ENCODE measurements at regions not wholly inside any gene's neighbourhood (a gene's known extent, or its start where the extent isn't known, plus 50 kb on each side); places are given as distances from the start of the nearest gene placed in this dataset.

DNA sequence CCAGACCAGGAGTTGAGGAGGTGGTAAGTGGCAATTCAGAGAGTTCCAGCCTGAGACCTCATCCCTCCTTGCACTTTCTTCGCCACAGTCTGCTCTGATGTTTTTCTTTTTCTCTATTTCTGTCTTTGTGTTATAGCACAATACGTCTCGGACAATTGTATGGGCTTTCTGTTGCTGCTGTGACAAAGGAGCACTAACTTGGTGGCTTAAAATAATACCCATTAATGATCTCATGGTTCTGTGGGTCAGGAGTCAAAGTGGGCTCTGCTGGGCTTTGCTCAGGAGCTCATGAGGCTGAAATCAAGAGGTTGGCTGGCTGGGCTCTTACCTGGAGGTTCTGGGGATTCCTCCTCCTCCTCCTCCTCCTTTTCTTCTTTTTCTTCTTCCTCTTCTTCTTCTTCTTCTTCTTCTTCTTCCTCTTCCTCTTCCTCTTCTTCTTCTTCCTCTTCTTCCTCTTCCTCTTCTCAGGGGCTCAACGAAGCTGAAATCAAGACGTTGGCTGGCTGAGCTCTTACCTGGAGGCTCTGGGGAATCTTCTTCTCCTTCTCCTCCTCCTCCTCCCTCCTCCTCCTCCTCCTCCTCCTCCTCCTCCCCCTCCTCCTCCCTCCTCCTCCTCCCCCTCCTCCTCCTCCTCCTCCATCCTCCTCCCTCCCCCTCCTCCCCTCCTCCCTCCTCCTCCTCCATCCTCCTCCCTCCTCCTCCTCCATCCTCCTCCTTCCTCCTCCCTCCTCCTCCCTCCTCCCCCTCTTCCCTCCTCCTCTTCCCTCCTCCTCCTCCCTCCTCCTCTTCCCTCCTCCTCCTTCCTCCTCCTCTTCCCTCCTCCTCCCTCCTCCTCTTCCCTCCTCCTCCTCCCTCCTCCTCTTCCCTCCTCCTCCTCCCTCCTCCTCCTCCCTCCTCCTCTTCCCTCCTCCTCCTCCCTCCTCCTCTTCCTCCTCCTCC lies 104.0 kb downstream of the GATA6 start:
- DNase-seq (no peak), ATAC-seq (no peak)
- Mint-ChIP-seq H3K27me3 (no peaks in the 10 kb centered on the region), H3K4me3 (no peak overlapping the region), H3K4me1 (no peaks in the 10 kb centered on the region), H3K27ac (no peak overlapping the region), H3K9me3 (ENCODE audit: low read depth) (no peaks in the 10 kb centered on the region), H3K36me3 (no peaks in the 10 kb centered on the region)
- CTCF ChIA-PET, result no interaction called here

DNA sequence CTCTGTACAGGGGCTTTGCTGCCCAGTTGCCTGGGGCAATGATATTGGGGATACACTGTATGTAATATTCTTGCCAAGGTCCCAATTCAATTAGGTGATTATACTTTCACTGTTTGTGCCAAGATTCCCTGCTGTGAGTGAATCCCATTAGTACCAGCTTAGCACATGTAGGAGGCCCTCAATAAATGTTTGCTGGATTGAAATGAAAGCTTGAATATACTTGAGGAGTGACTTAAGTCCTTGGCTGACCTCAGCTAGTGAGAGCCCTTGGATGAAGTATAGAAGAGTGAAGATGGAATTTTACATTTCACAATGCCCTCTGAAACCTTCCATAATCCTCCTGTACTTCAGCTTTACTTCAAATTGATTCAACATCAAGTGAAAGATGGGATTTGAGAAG lies 102.9 kb downstream of the GATA6 start:
- H3K4me3 Mint-ChIP-seq, result no peak overlapping the region
- H3K4me1 Mint-ChIP-seq, result no peaks in the 10 kb centered on the region
- no peaks in the 10 kb centered on the region for H3K9me3 Mint-ChIP-seq (ENCODE audit: low read depth)
- CTCF ChIA-PET, result no interaction called here
- ATAC-seq (no peak), DNase-seq (no peak)
- H3K27ac Mint-ChIP-seq, result no peak overlapping the region
- H3K27me3 Mint-ChIP-seq, result no peaks in the 10 kb centered on the region
- no peaks in the 10 kb centered on the region for H3K36me3 Mint-ChIP-seq

DNA sequence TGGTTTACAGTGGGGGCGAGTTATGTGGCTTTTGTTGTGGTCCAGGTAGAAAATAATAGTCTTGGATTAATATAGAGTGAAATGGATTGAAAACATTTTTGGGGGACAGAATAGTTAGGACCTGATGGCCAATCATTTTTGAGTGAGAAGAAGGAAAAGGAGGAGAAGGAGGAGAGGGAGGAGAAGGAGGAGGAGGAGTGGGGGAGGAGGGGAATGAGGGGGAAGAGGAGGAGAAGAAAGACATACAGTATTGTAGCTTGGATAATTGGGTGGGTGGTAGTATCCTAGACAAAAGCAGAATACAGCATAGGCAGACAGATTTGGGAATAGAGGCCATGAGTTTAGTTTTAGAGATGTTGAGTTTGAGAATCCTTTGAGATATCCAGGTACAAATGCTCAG lies 101.6 kb downstream of the GATA6 start:
- H3K4me1 Mint-ChIP-seq, result no peaks in the 10 kb centered on the region
- no peaks in the 10 kb centered on the region for H3K27me3 Mint-ChIP-seq
- ATAC-seq (no peak), DNase-seq (no peak)
- H3K36me3 Mint-ChIP-seq, result no peaks in the 10 kb centered on the region
- no peak overlapping the region for H3K4me3 Mint-ChIP-seq
- CTCF ChIA-PET, result no interaction called here
- H3K9me3 Mint-ChIP-seq (ENCODE audit: low read depth), result no peaks in the 10 kb centered on the region
- no peak overlapping the region for H3K27ac Mint-ChIP-seq

DNA sequence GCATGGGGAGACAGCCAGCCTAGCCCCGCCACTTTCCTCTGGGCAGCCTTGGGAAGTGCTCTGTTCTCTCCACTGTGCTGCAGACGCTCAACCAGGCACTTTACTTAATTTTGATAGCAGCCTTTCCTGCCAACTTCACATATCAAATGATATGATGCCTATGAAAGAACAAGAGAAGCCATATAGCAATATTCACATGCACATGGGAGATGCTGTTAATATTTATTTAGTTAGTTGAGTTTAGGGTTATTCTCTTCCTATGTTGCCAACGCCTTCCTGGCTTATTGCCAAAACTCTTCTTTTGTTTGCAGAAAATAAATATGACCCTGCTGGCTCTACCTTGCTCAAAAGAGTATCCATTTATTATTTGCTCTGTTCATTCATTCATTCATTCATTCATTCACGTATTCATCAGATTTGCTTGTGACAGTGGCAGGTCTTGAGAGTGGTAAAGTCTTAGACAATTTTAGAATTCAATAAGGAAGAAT lies 99.3 kb downstream of the GATA6 start:
- no peak overlapping the region for H3K27ac Mint-ChIP-seq
- H3K9me3 Mint-ChIP-seq (ENCODE audit: low read depth), result no peaks in the 10 kb centered on the region
- no peaks in the 10 kb centered on the region for H3K27me3 Mint-ChIP-seq
- CTCF ChIA-PET, result no interaction called here
- no peak overlapping the region for H3K4me3 Mint-ChIP-seq
- DNase-seq (no peak), ATAC-seq (no peak)
- H3K4me1 Mint-ChIP-seq, result no peaks in the 10 kb centered on the region
- H3K36me3 Mint-ChIP-seq, result no peaks in the 10 kb centered on the region

DNA sequence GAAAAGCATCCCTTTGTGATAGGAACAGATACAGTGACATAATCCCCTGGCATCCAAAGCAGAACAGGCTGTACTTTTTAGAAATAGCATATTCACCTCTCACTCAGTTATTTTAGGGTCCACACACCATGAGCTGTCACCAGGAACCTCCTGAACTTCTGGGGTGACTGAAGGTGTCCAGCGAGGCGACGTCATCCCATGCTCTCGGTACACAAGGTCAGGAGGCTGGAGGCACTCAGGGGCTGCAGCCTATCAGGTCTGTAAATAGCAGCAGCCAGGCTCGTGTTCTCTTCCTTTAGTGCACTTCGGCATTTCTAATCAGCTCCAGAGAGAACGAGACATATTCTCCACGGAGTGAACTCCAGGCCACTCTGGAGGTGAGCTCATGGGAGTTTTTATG lies 98.3 kb downstream of the GATA6 start:
- H3K4me1 Mint-ChIP-seq, result peaks cover 3% of the 10 kb centered on the region
- no peaks in the 10 kb centered on the region for H3K27me3 Mint-ChIP-seq
- no peak for DNase-seq
- no peak overlapping the region for H3K4me3 Mint-ChIP-seq
- H3K36me3 Mint-ChIP-seq, result no peaks in the 10 kb centered on the region
- H3K9me3 Mint-ChIP-seq (ENCODE audit: low read depth), result no peaks in the 10 kb centered on the region
- H3K27ac Mint-ChIP-seq, result no peak overlapping the region
- no peak for ATAC-seq
- CTCF ChIA-PET, result no interaction called here

DNA sequence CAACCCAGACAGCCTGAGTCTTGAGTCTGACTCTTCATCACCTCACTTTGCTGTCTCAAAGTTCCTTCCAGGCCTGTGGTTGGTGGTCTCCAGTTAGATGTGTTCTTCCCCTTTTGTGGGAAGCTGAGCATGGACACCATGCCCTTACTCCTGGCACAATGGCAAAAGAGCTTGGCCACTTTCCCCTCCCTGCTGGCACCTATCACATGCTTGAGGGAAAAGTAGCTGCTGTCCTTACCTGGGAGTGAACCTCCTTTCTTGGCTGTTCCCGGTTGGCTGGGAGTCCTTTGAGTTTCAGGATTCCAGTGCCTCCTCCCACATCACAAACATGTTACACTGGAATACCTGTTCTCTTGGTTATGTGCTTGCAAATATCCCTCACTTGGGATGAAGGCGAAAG lies 97.8 kb downstream of the GATA6 start:
- Mint-ChIP-seq H3K4me3 (no peak overlapping the region), H3K36me3 (no peaks in the 10 kb centered on the region), H3K27me3 (no peaks in the 10 kb centered on the region), H3K27ac (no peak overlapping the region), H3K9me3 (ENCODE audit: low read depth) (no peaks in the 10 kb centered on the region), H3K4me1 (peaks cover 3% of the 10 kb centered on the region)
- CTCF ChIA-PET, result no interaction called here
- DNase-seq (no peak), ATAC-seq (no peak)

DNA sequence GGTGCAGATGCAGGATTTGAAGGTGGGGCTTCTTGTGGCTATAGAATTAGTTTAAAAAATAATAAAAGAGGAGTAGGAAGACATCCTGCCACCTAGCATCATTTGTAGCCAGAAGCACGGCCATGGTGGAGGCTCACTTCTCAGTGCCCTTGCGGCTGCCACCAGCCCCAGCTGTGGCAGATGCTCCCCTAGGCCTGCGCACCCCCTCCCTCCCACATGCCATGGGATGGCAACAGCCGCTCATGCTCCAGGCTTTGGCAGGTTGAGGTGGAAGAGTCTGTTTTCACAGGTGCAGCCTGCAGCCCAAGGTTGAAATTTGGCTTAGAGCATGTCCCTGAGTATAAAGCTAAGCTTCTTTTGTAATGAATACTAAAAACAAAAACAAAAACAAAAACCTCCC lies 96.4 kb downstream of the GATA6 start:
- Mint-ChIP-seq H3K4me1 (peaks cover 3% of the 10 kb centered on the region), H3K4me3 (no peak overlapping the region), H3K27ac (no peak overlapping the region), H3K9me3 (ENCODE audit: low read depth) (peaks cover 3% of the 10 kb centered on the region), H3K27me3 (no peaks in the 10 kb centered on the region), H3K36me3 (no peaks in the 10 kb centered on the region)
- CTCF ChIA-PET, result no interaction called here
- DNase-seq, result no peak
- no peak for ATAC-seq

DNA sequence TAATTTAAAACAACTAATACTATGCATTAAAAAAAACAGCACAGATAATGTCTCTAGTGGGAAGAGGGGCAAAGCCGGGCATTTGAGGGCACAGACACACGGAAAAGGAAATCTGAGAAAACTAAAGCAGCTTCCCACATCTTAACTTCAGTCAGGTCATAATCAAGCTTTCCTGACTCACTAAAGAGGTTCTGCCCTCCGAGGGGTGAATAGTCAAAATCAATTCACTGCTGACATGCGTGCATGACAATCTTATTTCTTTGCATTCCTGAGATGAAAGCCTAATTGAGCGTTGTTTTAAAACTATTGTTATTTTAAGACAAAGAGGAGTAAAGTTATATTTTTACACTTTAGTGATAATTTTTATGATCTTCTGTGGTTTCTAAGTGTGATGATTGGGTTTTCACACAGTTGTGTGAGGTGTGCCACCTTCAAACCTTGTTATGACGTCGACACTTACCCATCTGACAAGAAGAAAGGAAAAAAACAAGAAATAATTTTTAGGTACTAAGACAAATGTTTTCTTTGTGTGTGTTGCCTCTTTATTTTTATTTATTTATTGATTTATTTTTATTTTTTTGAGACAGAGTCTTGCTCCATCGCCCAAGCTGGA lies 90.9 kb downstream of the GATA6 start:
- no peak overlapping the region for H3K4me3 Mint-ChIP-seq
- no peaks in the 10 kb centered on the region for H3K27me3 Mint-ChIP-seq
- peaks cover 3% of the 10 kb centered on the region for H3K9me3 Mint-ChIP-seq (ENCODE audit: low read depth)
- ATAC-seq (no peak), DNase-seq (no peak)
- H3K27ac Mint-ChIP-seq, result no peak overlapping the region
- H3K4me1 Mint-ChIP-seq, result peaks cover 3% of the 10 kb centered on the region
- H3K36me3 Mint-ChIP-seq, result no peaks in the 10 kb centered on the region
- CTCF ChIA-PET, result no interaction called here

DNA sequence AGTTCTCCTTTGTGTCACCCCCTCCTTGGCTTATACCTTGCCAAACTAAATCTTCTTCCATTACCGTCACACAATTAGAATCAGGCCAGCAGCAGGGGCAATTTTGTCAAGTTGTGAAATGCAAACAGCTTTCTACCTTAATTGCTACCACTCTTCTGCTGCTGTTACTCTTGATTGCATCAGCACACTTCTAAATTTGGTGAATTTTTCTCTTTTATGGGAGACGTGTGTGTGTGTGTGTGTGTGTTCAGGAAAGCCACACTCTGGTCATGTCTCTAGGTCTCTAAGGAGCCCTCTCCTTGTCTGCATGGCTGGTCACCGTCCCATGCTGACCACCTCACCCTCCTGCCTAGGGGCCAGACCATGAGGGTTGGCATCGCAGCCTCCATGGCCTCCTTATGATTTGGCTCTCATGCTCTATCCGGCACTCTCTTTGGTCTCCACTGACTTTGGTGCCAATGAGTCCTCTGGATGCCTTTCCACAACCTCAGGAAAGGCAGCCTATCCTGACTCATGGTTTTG lies 87.7 kb downstream of the GATA6 start:
- CTCF ChIA-PET, result no interaction called here
- no peaks in the 10 kb centered on the region for H3K27me3 Mint-ChIP-seq
- H3K4me3 Mint-ChIP-seq, result no peak overlapping the region
- peaks cover 4% of the 10 kb centered on the region for H3K4me1 Mint-ChIP-seq
- no peaks in the 10 kb centered on the region for H3K36me3 Mint-ChIP-seq
- DNase-seq, result no peak
- peaks cover 3% of the 10 kb centered on the region for H3K9me3 Mint-ChIP-seq (ENCODE audit: low read depth)
- H3K27ac Mint-ChIP-seq, result no peak overlapping the region
- ATAC-seq, result no peak

DNA sequence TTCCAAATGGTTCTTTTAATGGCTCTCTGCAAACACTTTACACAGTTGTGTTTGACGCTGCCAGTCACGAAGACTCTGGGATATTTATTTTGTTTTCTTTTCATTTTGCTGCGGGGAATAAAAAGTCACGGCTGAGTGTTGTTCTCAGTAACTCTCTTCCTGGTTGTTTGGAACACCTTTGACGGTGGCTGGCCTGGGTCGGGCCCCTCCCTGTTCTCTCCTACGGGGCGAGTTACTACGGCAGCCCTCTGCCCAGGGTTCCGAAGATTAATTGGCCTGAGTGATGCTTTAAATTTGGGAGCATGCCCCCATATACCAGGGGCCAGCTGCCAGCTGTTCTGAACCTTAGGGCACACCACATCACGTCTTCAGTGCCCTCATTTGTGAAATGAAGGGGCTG lies 84.7 kb downstream of the GATA6 start:
- ATAC-seq (no peak), DNase-seq (no peak)
- Mint-ChIP-seq H3K36me3 (no peaks in the 10 kb centered on the region), H3K4me3 (no peak overlapping the region), H3K27me3 (no peaks in the 10 kb centered on the region), H3K9me3 (ENCODE audit: low read depth) (no peaks in the 10 kb centered on the region), H3K4me1 (peaks cover 4% of the 10 kb centered on the region), H3K27ac (no peak overlapping the region)
- CTCF ChIA-PET, result no interaction called here

DNA sequence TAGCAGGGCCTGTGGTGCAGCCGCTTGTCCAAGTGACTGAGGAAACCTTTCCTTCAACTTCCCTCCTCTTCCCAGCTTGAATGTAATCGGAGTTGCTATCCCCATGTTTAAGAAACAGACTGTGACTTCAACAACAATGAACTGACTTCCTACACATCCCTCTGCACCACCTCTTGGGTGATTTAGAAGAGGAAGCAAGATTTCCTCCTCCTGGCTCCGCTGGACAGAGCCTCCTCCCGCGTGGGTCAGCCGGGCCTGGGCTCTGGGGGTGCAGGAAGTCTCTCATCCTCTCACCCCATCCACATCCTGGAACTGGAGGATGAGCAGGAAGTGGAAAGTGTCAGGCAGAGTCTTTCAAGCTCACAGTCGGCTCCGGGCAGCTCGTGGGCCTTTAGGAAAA lies 84.3 kb downstream of the GATA6 start:
- CTCF ChIA-PET, result no interaction called here
- Mint-ChIP-seq H3K27ac (no peak overlapping the region), H3K27me3 (no peaks in the 10 kb centered on the region), H3K4me3 (no peak overlapping the region), H3K9me3 (ENCODE audit: low read depth) (no peaks in the 10 kb centered on the region), H3K4me1 (peaks cover 4% of the 10 kb centered on the region), H3K36me3 (no peaks in the 10 kb centered on the region)
- DNase-seq (no peak), ATAC-seq (no peak)

DNA sequence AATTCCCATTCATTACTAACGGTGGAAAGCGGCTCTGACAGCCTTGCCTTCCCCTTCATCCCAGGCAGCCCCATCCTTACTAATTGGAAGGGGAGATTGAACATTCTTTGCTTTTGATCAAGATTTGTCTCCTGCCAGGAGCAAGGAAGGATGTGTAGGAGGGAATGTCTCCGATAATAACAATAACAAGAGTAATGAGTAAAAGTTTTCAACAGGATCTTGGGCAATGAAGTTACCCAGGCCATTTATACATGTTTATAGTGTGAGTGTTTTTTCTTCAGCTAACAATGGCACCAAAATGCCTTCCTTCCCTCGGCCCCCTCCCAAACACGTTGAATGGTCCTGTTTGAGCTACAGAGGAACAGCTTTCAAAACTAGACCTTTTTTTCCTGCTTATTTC lies 83.8 kb downstream of the GATA6 start:
- no peaks in the 10 kb centered on the region for H3K27me3 Mint-ChIP-seq
- no peaks in the 10 kb centered on the region for H3K9me3 Mint-ChIP-seq (ENCODE audit: low read depth)
- CTCF ChIA-PET, result no interaction called here

More for the DNA sequence above, 83.8 kb downstream of the GATA6 start:
- Mint-ChIP-seq H3K4me1 (peaks cover 4% of the 10 kb centered on the region), H3K4me3 (no peak overlapping the region), H3K27ac (no peak overlapping the region), H3K36me3 (no peaks in the 10 kb centered on the region)
- no peak for DNase-seq
- ATAC-seq, result no peak
